Gastroesophageal sphincter (tissue), 4 donors: ENCODE measurements at regions not wholly inside any gene's neighbourhood (a gene's known extent, or its start where the extent isn't known, plus 50 kb on each side); places are given as distances from the start of the nearest gene placed in this dataset.

ENCODE experiments used
- ATAC-seq: fragments of 150-250 bp; one replicate; pipeline ENCODE4 v1.9.1; 2016; ENCODE audit warnings: mild to moderate bottlenecking, moderate library complexity
- H3K27ac ChIP-seq, 4 donors: fragments of 200-600 bp; sonication (generic) in 3 of 4; 1 replicate in 3 of 4; 2 replicates in 1 of 4; pipeline ENCODE4 v1.5.1; 2016 to 2019
- H3K27me3 ChIP-seq: fragments of 200-600 bp; sonication (generic); one replicate; pipeline ENCODE4 v1.5.1; 2019
- H3K36me3 ChIP-seq, 2 donors: fragments of 200-600 bp; sonication (generic); one replicate each; pipeline ENCODE4 v1.5.1; 2019; ENCODE audit warnings: control low read depth in 1 of 2
- H3K4me1 ChIP-seq, 3 donors: fragments of 200-600 bp; sonication (generic); 1 replicate in 2 of 3; 2 replicates in 1 of 3; pipeline ENCODE4 v1.5.1; 2016 to 2019; ENCODE audit warnings: control low read depth in 2 of 3
- H3K4me3 ChIP-seq, 2 donors: fragments of 200-600 bp; sonication (generic); one replicate each; pipeline ENCODE4 v1.5.1; 2019; ENCODE audit warnings: mild to moderate bottlenecking in 1 of 2, moderate library complexity in 1 of 2
- H3K9me3 ChIP-seq, 3 donors: fragments of 200-600 bp; sonication (generic); one replicate each; pipeline ENCODE4 v1.5.1; 2017 to 2019; ENCODE audit warnings: control low read depth in 2 of 3
- EP300 ChIP-seq: sonication (generic); formaldehyde crosslinking; IDR thresholded peaks from one replicate; pipeline ENCODE4 v1.6.1; 2017; ENCODE audit warnings: antibody characterized with exemption, mild to moderate bottlenecking
- POLR2A ChIP-seq, 2 donors: fragments of 450-650 bp; IDR thresholded peaks; one replicate each; pipeline ENCODE4 v1.6.1; 2017; ENCODE audit warnings: antibody characterized with exemption in 2 of 2, mild to moderate bottlenecking in 2 of 2, moderate library complexity in 1 of 2
- POLR2AphosphoS5 ChIP-seq: sonication (generic); formaldehyde crosslinking; IDR thresholded peaks from one replicate; pipeline ENCODE4 v1.6.1; 2017; ENCODE audit warnings: antibody characterized with exemption
- WGBS, 2 donors: methylation state at CpG; one replicate each; pipeline ENCODE4 v1.1.5; 2018; ENCODE audit warnings: low coverage in 1 of 2; 5-methylcytosine and 5-hydroxymethylcytosine counted together
- TF ChIP-seq, protein P1 (sequence below), 4 experiments: fragments of 200-600 bp in 2 of 4; fragments of 450-650 bp in 2 of 4; sonication (generic) in 1 of 4; IDR thresholded peaks; one replicate each; pipeline ENCODE4 v1.5.1; 2017 to 2019; ENCODE audit warnings: antibody characterized with exemption in 4 of 4, mild to moderate bottlenecking in 2 of 4, moderate library complexity in 2 of 4

DNA sequence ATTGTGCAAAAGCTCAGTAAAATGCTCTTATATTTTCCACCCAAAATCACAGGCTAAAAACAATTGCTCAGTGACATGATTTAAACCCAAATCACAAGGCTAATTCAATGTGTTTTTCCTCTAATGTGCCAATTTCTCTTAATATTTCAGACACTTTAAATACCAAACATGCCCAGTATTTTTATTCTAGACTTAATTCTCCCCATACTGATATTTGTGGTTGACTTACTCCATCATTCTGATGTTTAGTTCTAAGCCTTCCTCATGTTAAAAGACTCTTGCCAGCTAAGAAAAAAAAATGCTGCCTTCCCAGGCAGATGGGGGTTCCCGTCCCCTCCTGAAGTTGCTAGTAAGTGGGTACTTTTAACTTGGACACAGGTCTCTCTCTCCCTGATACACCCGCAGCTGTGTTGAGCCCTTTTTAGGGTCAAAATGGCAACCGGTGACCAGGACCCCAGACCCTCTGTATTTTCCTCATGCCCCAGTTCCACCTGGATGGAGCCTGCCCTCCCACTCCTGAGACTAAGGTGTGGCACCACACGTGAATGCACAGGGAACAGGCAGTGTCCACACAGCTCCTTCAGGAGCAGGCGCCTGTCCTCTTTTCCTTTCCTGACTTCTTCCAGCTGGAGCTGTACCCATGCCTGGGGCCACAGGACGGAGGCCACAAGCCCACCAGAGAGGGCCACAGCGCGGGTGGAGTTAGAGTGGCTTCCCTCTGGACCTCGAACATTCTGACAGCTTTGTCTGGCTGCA is 118.9 kb downstream of the RIPK4 start:
- TF ChIP-seq, protein P1, sequence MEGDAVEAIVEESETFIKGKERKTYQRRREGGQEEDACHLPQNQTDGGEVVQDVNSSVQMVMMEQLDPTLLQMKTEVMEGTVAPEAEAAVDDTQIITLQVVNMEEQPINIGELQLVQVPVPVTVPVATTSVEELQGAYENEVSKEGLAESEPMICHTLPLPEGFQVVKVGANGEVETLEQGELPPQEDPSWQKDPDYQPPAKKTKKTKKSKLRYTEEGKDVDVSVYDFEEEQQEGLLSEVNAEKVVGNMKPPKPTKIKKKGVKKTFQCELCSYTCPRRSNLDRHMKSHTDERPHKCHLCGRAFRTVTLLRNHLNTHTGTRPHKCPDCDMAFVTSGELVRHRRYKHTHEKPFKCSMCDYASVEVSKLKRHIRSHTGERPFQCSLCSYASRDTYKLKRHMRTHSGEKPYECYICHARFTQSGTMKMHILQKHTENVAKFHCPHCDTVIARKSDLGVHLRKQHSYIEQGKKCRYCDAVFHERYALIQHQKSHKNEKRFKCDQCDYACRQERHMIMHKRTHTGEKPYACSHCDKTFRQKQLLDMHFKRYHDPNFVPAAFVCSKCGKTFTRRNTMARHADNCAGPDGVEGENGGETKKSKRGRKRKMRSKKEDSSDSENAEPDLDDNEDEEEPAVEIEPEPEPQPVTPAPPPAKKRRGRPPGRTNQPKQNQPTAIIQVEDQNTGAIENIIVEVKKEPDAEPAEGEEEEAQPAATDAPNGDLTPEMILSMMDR (IDR thresholded peaks at IDR 0.05) = no peak
- TF ChIP-seq POLR2AphosphoS5 (no peak), POLR2A (IDR thresholded peaks at IDR 0.05) (no peak), EP300 (no peak)
- H3K27ac ChIP-seq = no peak overlapping the region
- WGBS, 2 donors = 77 to 93% methylated on average over 3 of the region's 9 CpGs

DNA sequence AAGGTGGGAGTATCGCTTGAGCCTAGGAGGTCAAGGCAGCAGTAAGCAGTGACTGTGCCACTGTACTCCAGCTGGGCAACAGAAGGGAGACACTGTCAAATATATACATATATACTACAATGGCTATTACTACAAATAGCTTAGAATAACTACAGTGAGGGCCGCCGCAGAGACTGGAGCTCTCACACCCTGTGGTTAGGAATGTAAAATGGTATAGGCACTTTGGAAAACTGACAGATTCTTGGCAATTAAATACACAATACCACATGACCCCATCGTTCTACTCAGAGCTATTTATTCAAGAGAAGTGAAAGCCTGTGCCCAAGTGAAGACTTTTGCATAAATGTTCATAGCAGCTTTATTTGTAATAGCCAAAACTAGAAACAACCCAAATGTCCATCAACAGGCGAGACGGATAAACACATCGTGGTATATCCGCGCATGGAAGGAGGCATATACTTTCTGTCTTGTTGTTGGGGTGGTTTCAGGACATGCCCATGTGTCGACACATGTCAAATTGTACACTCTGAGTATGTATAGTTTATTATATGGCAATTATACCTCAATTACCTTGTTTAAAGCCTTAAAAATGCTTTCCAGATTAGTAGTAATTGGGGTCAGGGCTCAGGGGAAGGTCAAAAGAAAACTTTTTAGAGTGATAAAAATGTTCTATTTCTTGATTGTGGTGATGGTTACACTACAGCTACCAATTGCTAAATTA is 123.4 kb downstream of the RIPK4 start:
- Histone ChIP-seq H3K27ac (peak overlapping the region in 2 of 4 donors; percentile 20 to 78), H3K36me3 (no peaks in the 10 kb centered on the region), H3K9me3 (peaks cover 0 to 5% (median 0%) of the 10 kb centered on the region in 3 donors), H3K4me3 (no peak overlapping the region), H3K27me3 (peaks cover 19% of the 10 kb centered on the region), H3K4me1 (peaks cover 0 to 13% (median 0%) of the 10 kb centered on the region in 3 donors)
- no peak for ATAC-seq
- WGBS, 2 donors = 59 to 64% methylated on average over 10 of the region's 10 CpGs
- no peak for TF ChIP-seq POLR2AphosphoS5
- TF ChIP-seq POLR2A (IDR thresholded peaks at IDR 0.05) = no peak
- TF ChIP-seq EP300 = no peak
- TF ChIP-seq, protein P1 (IDR thresholded peaks at IDR 0.05) = no peak

More for the DNA sequence above, 118.9 kb downstream of the RIPK4 start:
- H3K9me3 ChIP-seq = no peaks in the 10 kb centered on the region
- no peaks in the 10 kb centered on the region for H3K36me3 ChIP-seq
- H3K4me1 ChIP-seq = no peaks in the 10 kb centered on the region
- ATAC-seq = no peak
- peaks cover 21% of the 10 kb centered on the region for H3K27me3 ChIP-seq
- H3K4me3 ChIP-seq = no peak overlapping the region

DNA sequence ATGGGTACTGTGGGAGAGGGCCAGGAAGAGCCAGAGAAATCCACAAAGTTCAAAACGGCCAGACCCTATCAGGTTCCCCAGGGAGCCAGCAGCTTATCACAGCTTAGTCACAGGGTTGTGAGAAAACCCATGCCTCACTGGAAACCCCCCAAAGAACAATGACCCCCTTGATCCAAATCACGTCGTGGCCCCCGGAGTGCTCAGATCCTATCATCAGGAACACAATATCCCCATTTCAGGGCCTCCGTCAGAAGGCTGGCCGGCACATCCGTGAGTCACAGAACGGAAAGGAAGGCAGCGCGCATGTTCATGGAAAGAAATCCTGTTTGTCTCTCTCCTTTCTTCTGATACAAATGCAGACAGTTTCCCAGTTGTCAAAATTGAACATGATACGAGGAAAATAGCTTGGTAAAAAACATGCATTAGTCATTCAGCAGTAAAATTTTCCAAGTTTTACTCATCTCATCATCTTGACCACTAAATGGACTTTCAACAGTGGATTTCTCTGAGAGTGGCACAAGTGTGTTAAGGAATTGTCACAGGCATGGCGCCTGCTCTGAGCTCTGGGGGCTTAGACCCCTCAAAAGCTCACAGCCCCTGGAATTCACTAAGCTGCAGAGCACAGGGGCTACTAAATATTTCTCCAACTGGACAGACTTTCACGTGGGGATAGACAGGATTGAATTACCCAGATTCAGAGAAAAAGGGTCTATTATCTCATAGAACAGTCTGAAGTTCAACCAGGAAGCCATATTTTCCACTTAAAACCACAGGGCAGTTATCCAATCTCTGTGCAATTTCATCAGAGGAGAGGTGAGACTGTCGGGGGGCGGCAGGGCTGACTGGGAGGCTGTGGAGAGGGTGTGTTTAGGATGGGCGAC is 124.8 kb downstream of the RIPK4 start:
- Histone ChIP-seq H3K27ac (peak overlapping the region in 3 of 4 donors; percentile 65 to 78 (median 71)), H3K4me3 (no peak overlapping the region), H3K36me3 (no peaks in the 10 kb centered on the region), H3K27me3 (peaks cover 18% of the 10 kb centered on the region), H3K9me3 (peaks cover 0 to 9% (median 0%) of the 10 kb centered on the region in 3 donors), H3K4me1 (peaks cover 0 to 13% (median 0%) of the 10 kb centered on the region in 3 donors)
- peak; percentile 80 for ATAC-seq
- TF ChIP-seq POLR2A (IDR thresholded peaks at IDR 0.05) (no peak), EP300 (no peak), POLR2AphosphoS5 (peak; percentile 31)
- TF ChIP-seq, protein P1 (IDR thresholded peaks at IDR 0.05) = no peak
- WGBS, 2 donors = 31 to 47% methylated on average over 6 to 14 of the region's 16 CpGs

DNA sequence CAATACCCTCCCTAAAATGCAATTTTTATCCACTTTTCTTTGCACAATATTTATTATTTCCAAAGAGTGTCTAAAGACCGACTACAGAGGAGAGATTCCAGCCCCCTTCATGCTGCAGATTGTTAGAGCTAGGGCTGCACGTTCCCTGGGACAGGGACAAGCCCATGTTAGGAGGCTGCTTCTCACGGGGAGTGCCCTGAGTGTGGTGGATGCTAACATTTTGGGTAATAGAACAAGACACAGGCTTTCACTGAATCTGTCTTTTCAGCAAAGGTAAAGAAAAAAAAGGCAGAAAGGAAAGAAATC is 125.4 kb downstream of the RIPK4 start:
- Histone ChIP-seq H3K4me1 (peaks cover 0 to 13% (median 0%) of the 10 kb centered on the region in 3 donors), H3K4me3 (no peak overlapping the region), H3K27me3 (peaks cover 21% of the 10 kb centered on the region), H3K36me3 (no peaks in the 10 kb centered on the region), H3K27ac (peak overlapping the region in 3 of 4 donors; percentile 64 to 78 (median 65)), H3K9me3 (peaks cover 0 to 9% (median 0%) of the 10 kb centered on the region in 3 donors)
- no peak for TF ChIP-seq EP300
- WGBS, 2 donors = 9 to 57% methylated on average over 1 to 3 of the region's 3 CpGs
- no peak for ATAC-seq
